ENCODE measurements at regions not wholly inside any gene's neighbourhood (a gene's known extent, or its start where the extent isn't known, plus 50 kb on each side); places are given as distances from the start of the nearest gene placed in this dataset.

DNA sequence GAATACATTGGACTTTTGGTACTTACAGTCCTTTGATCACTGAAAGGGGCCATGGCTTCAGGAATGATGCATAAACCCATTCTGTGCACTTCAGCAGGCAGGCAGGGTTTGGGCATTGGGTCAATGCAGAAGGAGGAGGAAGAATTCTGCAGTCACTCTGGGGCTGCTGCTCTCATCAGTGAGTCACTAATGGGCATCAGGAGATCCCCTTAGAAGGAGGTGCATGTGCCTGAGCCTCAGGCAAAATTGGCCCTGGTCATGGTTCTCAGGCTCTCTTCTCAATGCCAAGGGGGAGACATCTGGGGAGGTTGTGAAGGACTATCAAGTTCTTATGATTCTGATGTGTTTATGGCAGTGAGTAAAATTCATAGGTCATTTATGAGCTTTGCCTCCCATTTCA is 52.0 kb upstream of the TNP1 start:
- DNase-seq (ENCODE audit: low read depth), result no peak

DNA sequence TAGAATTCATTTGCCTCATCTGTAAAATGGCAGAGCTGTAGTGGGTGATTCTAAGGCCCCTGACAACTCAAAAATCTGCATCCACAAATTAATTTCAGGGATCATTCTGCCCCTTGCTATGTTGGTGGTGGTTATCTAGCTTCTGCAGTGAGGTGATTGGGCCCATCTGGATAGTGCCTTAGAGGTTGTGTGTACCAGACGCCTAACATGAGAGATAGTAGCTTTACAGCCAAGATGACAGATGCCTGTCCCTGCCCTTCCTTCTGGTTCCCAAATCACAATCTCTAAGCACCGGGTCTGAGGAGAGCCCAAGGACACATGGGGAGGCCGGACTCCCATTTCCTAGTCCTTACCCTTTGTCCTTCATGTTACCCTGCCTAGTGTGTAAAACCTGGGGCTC is 51.1 kb upstream of the TNP1 start:
- no peak for DNase-seq (ENCODE audit: low read depth)

DNA sequence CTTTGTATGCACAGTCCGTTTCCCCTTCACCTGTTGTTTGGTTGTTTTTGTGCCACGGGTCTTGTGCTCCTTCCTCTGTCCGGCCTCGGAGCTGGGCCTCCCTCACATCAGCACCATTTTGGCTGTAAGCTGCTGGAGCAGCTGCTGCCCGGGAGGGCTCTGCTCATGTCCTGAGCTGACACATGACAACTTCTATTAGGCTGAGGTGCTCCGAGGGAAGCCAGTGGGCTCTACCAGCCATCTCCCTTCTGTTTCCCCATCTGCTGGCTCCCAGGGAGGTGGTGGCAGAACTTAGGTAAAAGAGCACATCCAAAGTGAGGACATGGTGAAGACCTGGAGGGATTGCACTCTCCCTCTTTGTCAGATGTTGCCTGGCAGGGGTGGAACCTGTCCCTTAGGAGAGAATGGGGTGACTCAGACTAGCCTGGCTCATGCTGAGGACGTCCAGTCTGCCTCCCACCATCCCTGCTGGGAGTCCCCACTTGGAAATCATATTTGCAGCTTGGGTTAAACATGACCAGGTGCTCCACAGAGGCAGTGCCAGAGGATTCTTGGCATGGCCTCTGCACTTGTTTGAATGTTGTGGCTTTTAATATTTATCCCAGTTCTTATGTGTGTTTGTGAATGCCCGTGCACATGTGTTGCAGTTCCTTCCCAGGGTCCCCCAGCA is 49.8 kb upstream of the TNP1 start:
- no peak for DNase-seq (ENCODE audit: low read depth)

Measured in stimulated activated CD8-positive, alpha-beta memory T cell treated with anti-CD3 and anti-CD28 coated beads, Interleukin-4, amount 100 ng/mL, for 24 hours (primary cell).